PC-9 (cell line): ENCODE measurements at regions not wholly inside any gene's neighbourhood (a gene's known extent, or its start where the extent isn't known, plus 50 kb on each side); places are given as distances from the start of the nearest gene placed in this dataset.

Experiments
- EZH2 ChIP-seq: fragments of 200-600 bp; sonication (generic); IDR thresholded peaks from 2 replicates; pipeline ENCODE4 v1.8.0; 2017; ENCODE audit warnings: antibody characterized with exemption, low read depth
- TF ChIP-seq, protein P1 (sequence below): fragments of 200-600 bp; sonication (generic); conservative IDR thresholded peaks from 2 replicates; pipeline ENCODE4 v1.6.1; 2017; ENCODE audit warnings: mixed run types, antibody characterized with exemption, mild to moderate bottlenecking, moderate library complexity

GRCh38 chr6:95083506-95083905, 493.8 kb upstream of the MANEA start:
- TF ChIP-seq, protein P1, sequence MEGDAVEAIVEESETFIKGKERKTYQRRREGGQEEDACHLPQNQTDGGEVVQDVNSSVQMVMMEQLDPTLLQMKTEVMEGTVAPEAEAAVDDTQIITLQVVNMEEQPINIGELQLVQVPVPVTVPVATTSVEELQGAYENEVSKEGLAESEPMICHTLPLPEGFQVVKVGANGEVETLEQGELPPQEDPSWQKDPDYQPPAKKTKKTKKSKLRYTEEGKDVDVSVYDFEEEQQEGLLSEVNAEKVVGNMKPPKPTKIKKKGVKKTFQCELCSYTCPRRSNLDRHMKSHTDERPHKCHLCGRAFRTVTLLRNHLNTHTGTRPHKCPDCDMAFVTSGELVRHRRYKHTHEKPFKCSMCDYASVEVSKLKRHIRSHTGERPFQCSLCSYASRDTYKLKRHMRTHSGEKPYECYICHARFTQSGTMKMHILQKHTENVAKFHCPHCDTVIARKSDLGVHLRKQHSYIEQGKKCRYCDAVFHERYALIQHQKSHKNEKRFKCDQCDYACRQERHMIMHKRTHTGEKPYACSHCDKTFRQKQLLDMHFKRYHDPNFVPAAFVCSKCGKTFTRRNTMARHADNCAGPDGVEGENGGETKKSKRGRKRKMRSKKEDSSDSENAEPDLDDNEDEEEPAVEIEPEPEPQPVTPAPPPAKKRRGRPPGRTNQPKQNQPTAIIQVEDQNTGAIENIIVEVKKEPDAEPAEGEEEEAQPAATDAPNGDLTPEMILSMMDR = no peak
- no peak for TF ChIP-seq EZH2
